ENCODE measurements at regions not wholly inside any gene's neighbourhood (a gene's known extent, or its start where the extent isn't known, plus 50 kb on each side); places are given as distances from the start of the nearest gene placed in this dataset.

DNA sequence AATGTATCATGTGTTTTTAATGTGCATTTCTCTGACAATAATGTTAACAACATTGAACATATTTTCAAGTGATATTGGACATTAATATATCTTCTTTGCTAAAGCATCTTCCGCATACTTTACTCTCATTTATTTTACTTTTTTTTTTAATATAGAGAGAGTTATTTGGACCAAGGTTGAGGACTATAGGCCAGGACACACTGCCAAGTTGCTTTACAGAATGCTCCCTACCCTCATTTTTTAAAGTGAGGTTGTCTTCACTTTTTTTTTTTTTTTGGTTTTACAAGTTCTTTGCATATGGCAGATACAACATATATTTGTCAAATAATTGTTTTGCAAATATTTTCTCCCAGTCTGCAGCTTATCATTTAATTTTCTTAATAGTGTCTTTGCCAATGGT, 201.8 kb downstream of the OSR1 start:
- TF ChIP-seq CTCF (IDR thresholded peaks at IDR 0.05) (no peak), POLR2A (IDR thresholded peaks at IDR 0.05) (no peak)

All from esophagus squamous epithelium (tissue), 4 donors.